Mesendoderm (in vitro differentiated cells): ENCODE measurements at regions not wholly inside any gene's neighbourhood (a gene's known extent, or its start where the extent isn't known, plus 50 kb on each side); places are given as distances from the start of the nearest gene placed in this dataset.
A peak's percentile ranks its signal among the peaks of the same experiment; 100 is the strongest.

Experiments used
- DNase-seq: peaks from one replicate; pipeline ENCODE4 v3.0.0; 2013
- H2AK5ac ChIP-seq: 2 replicates; pipeline ENCODE4 v1.6.1; 2013; ENCODE audit warnings: low read length, inconsistent platforms
- H2BK120ac ChIP-seq: 2 replicates; pipeline ENCODE4 v1.6.1; 2013; ENCODE audit warnings: low read depth, mild to moderate bottlenecking, low read length, moderate library complexity, mixed read lengths
- H2BK15ac ChIP-seq: replicated peaks from 2 replicates; pipeline ENCODE4 v1.6.1; 2013; ENCODE audit warnings: low read depth, mild to moderate bottlenecking, moderate library complexity
- H2BK5ac ChIP-seq: 2 replicates; pipeline ENCODE4 v1.6.1; 2013; ENCODE audit warnings: low read length, inconsistent platforms
- H3K18ac ChIP-seq: 2 replicates; pipeline ENCODE4 v1.6.1; 2013; ENCODE audit warnings: mild to moderate bottlenecking, low read length, mixed read lengths
- H3K23ac ChIP-seq: one replicate; pipeline ENCODE4 v1.6.1; 2013; ENCODE audit warnings: low read length
- H3K27ac ChIP-seq: 2 replicates; pipeline ENCODE4 v1.5.1; 2013; ENCODE audit warnings: low read depth, mild to moderate bottlenecking, inconsistent platforms, low read length, moderate library complexity
- H3K27me3 ChIP-seq: 2 replicates; pipeline ENCODE4 v1.6.1; 2013; ENCODE audit warnings: low read length, control low read depth, mild to moderate bottlenecking, inconsistent platforms; ENCODE audit not compliant: insufficient read depth, poor library complexity
- H3K36me3 ChIP-seq: 2 replicates; pipeline ENCODE4 v1.6.1; 2013; ENCODE audit warnings: low read length, inconsistent platforms; ENCODE audit not compliant: control insufficient read depth, insufficient read depth
- H3K4ac ChIP-seq: one replicate; pipeline ENCODE4 v1.6.1; 2013; ENCODE audit warnings: low read depth, mild to moderate bottlenecking, low read length, moderate library complexity
- H3K4me1 ChIP-seq: 2 replicates; pipeline ENCODE4 v1.6.1; 2013; ENCODE audit warnings: low read depth, low read length, inconsistent platforms; ENCODE audit not compliant: control insufficient read depth
- H3K4me2 ChIP-seq: 2 replicates; pipeline ENCODE4 v1.6.1; 2013; ENCODE audit warnings: low read length
- H3K4me3 ChIP-seq: 2 replicates; pipeline ENCODE4 v1.5.1; 2013; ENCODE audit warnings: mild to moderate bottlenecking, low read length
- H3K56ac ChIP-seq: one replicate; pipeline ENCODE4 v1.6.1; 2013; ENCODE audit warnings: low read length
- H3K79me1 ChIP-seq: 2 replicates; pipeline ENCODE4 v1.6.1; 2013; ENCODE audit warnings: low read length, inconsistent platforms
- H3K79me2 ChIP-seq: 2 replicates; pipeline ENCODE4 v1.6.1; 2013; ENCODE audit warnings: mild to moderate bottlenecking, low read length; ENCODE audit not compliant: control insufficient read depth, insufficient read depth
- H3K9ac ChIP-seq: 2 replicates; pipeline ENCODE4 v1.6.1; 2013; ENCODE audit warnings: low read length, inconsistent platforms
- H4K5ac ChIP-seq: one replicate; pipeline ENCODE4 v1.6.1; 2013; ENCODE audit warnings: low read length
- H4K8ac ChIP-seq: one replicate; pipeline ENCODE4 v1.6.1; 2013; ENCODE audit warnings: low read depth, mild to moderate bottlenecking, control low read depth, low read length, moderate library complexity
- WGBS: extraction: QIAGEN DNeasy Blood & Tissue Kit; methylation state at CpG from one replicate; pipeline ENCODE4 v1.1.7; 2013; ENCODE audit warnings: low lambda C conversion rate, missing lambda C conversion rate; ENCODE audit not compliant: insufficient coverage; ENCODE audit errors: extremely low coverage; 5-methylcytosine and 5-hydroxymethylcytosine counted together

GRCh38 chr6:68252632-68253031, 382.4 kb upstream of the ADGRB3 start:
- H2AK5ac ChIP-seq, result no peak overlapping the region
- H3K27ac ChIP-seq, result no peak overlapping the region
- H3K4ac ChIP-seq, result no peak overlapping the region
- no peak for DNase-seq
- H3K56ac ChIP-seq, result no peak overlapping the region
- H3K79me2 ChIP-seq, result no peaks in the 10 kb centered on the region
- no peak overlapping the region for H3K9ac ChIP-seq
- H2BK120ac ChIP-seq, result no peak overlapping the region
- no peak overlapping the region for H2BK15ac ChIP-seq
- H3K23ac ChIP-seq, result no peak overlapping the region
- H3K4me3 ChIP-seq, result no peak overlapping the region
- H3K4me1 ChIP-seq, result no peaks in the 10 kb centered on the region
- H4K5ac ChIP-seq, result no peak overlapping the region
- WGBS, result no CpG with 5 or more reads among the region's 2 CpGs
- no peak overlapping the region for H3K18ac ChIP-seq
- no peaks in the 10 kb centered on the region for H3K27me3 ChIP-seq
- no peaks in the 10 kb centered on the region for H3K36me3 ChIP-seq
- H3K79me1 ChIP-seq, result no peaks in the 10 kb centered on the region
- no peak overlapping the region for H2BK5ac ChIP-seq
- no peak overlapping the region for H3K4me2 ChIP-seq
- H4K8ac ChIP-seq, result no peak overlapping the region

- Histone ChIP-seq H4K5ac (no peak overlapping the region), H2AK5ac (no peak overlapping the region), H3K79me1 (no peaks in the 10 kb centered on the region), H3K4me1 (no peaks in the 10 kb centered on the region), H3K27ac (no peak overlapping the region), H3K4me3 (no peak overlapping the region), H3K9ac (no peak overlapping the region), H3K36me3 (no peaks in the 10 kb centered on the region), H2BK15ac (no peak overlapping the region), H2BK5ac (no peak overlapping the region), H3K18ac (no peak overlapping the region), H4K8ac (no peak overlapping the region), H3K79me2 (no peaks in the 10 kb centered on the region), H3K23ac (no peak overlapping the region), H3K4ac (no peak overlapping the region), H3K4me2 (no peak overlapping the region), H2BK120ac (no peak overlapping the region), H3K56ac (no peak overlapping the region), H3K27me3 (no peaks in the 10 kb centered on the region)
- DNase-seq, result no peak
- no CpG with 5 or more reads among the region's 4 CpGs for WGBS
These were observed 387.3 kb upstream of the ADGRB3 start for GRCh38 chr6:68247782-68248181.

- Histone ChIP-seq H2BK5ac (no peak overlapping the region), H3K79me2 (no peaks in the 10 kb centered on the region), H3K79me1 (no peaks in the 10 kb centered on the region), H2BK120ac (no peak overlapping the region), H3K36me3 (no peaks in the 10 kb centered on the region), H3K27me3 (no peaks in the 10 kb centered on the region), H4K8ac (no peak overlapping the region), H3K23ac (no peak overlapping the region), H2AK5ac (no peak overlapping the region), H4K5ac (no peak overlapping the region), H3K27ac (no peak overlapping the region), H3K9ac (no peak overlapping the region), H3K56ac (no peak overlapping the region), H3K4ac (no peak overlapping the region), H3K18ac (no peak overlapping the region), H3K4me3 (no peak overlapping the region), H2BK15ac (no peak overlapping the region), H3K4me1 (no peaks in the 10 kb centered on the region), H3K4me2 (no peak overlapping the region)
- DNase-seq, result no peak
These were observed 394.4 kb upstream of the ADGRB3 start for GRCh38 chr6:68240726-68241125.

- H4K8ac ChIP-seq, result no peak overlapping the region
- no peaks in the 10 kb centered on the region for H3K4me1 ChIP-seq
- no peak overlapping the region for H3K18ac ChIP-seq
- no peaks in the 10 kb centered on the region for H3K79me1 ChIP-seq
- WGBS, result 100% methylated on average over 2 of the region's 2 CpGs
- no peaks in the 10 kb centered on the region for H3K79me2 ChIP-seq
- H3K4ac ChIP-seq, result no peak overlapping the region
- no peak overlapping the region for H2BK120ac ChIP-seq
- H2BK5ac ChIP-seq, result no peak overlapping the region
- no peak overlapping the region for H3K27ac ChIP-seq
- no peak overlapping the region for H4K5ac ChIP-seq
- H2BK15ac ChIP-seq, result no peak overlapping the region
- H3K4me3 ChIP-seq, result no peak overlapping the region
- H3K56ac ChIP-seq, result no peak overlapping the region
- H3K27me3 ChIP-seq, result no peaks in the 10 kb centered on the region
- DNase-seq, result no peak
- H3K23ac ChIP-seq, result no peak overlapping the region
- H3K36me3 ChIP-seq, result no peaks in the 10 kb centered on the region
- no peak overlapping the region for H3K4me2 ChIP-seq
- no peak overlapping the region for H3K9ac ChIP-seq
- H2AK5ac ChIP-seq, result no peak overlapping the region
These were observed 396.0 kb upstream of the ADGRB3 start for GRCh38 chr6:68239034-68239433.

GRCh38 chr6:68238097-68238601, 396.9 kb upstream of the ADGRB3 start:
- no peak overlapping the region for H3K27ac ChIP-seq
- DNase-seq, result peak; percentile 25
- no peak overlapping the region for H3K23ac ChIP-seq
- H4K5ac ChIP-seq, result no peak overlapping the region
- H4K8ac ChIP-seq, result no peak overlapping the region
- no CpG with 5 or more reads among the region's 1 CpG for WGBS
- H3K56ac ChIP-seq, result no peak overlapping the region
- H3K4me3 ChIP-seq, result no peak overlapping the region
- no peak overlapping the region for H3K18ac ChIP-seq
- H2BK120ac ChIP-seq, result no peak overlapping the region
- H3K36me3 ChIP-seq, result no peaks in the 10 kb centered on the region
- H2BK5ac ChIP-seq, result no peak overlapping the region
- H2BK15ac ChIP-seq, result no peak overlapping the region
- no peaks in the 10 kb centered on the region for H3K27me3 ChIP-seq
- no peaks in the 10 kb centered on the region for H3K79me2 ChIP-seq
- H3K4me1 ChIP-seq, result no peaks in the 10 kb centered on the region
- H3K79me1 ChIP-seq, result no peaks in the 10 kb centered on the region
- no peak overlapping the region for H3K4ac ChIP-seq
- H3K9ac ChIP-seq, result no peak overlapping the region
- no peak overlapping the region for H3K4me2 ChIP-seq
- no peak overlapping the region for H2AK5ac ChIP-seq

- no peaks in the 10 kb centered on the region for H3K4me1 ChIP-seq
- H3K27ac ChIP-seq, result no peak overlapping the region
- no peak overlapping the region for H3K23ac ChIP-seq
- H3K4me2 ChIP-seq, result no peak overlapping the region
- no peak overlapping the region for H4K5ac ChIP-seq
- no peak overlapping the region for H3K4me3 ChIP-seq
- H3K9ac ChIP-seq, result no peak overlapping the region
- no peak overlapping the region for H2BK15ac ChIP-seq
- H3K56ac ChIP-seq, result no peak overlapping the region
- no CpG with 5 or more reads among the region's 6 CpGs for WGBS
- H3K27me3 ChIP-seq, result no peaks in the 10 kb centered on the region
- H3K36me3 ChIP-seq, result no peaks in the 10 kb centered on the region
- no peak overlapping the region for H3K4ac ChIP-seq
- H2BK120ac ChIP-seq, result no peak overlapping the region
- no peaks in the 10 kb centered on the region for H3K79me2 ChIP-seq
- H3K79me1 ChIP-seq, result no peaks in the 10 kb centered on the region
- DNase-seq, result no peak
- H2AK5ac ChIP-seq, result no peak overlapping the region
- no peak overlapping the region for H3K18ac ChIP-seq
- no peak overlapping the region for H4K8ac ChIP-seq
- no peak overlapping the region for H2BK5ac ChIP-seq
These were observed 397.9 kb upstream of the ADGRB3 start for GRCh38 chr6:68237205-68237604.
